ENCODE measurements at regions not wholly inside any gene's neighbourhood (a gene's known extent, or its start where the extent isn't known, plus 50 kb on each side); places are given as distances from the start of the nearest gene placed in this dataset.

- TF ChIP-seq HMGXB3 (CRISPR knock-in tag; IDR thresholded peaks at IDR 0.05; ENCODE audit: borderline replicate concordance) (no peak), ZNF639 (CRISPR knock-in tag; conservative IDR thresholded peaks at IDR 0.05) (no peak), FOXM1 (CRISPR knock-in tag; IDR thresholded peaks at IDR 0.05) (no peak), ZNF260 (CRISPR knock-in tag; IDR thresholded peaks at IDR 0.05; ENCODE audit: borderline replicate concordance, low read depth) (no peak), ZNF761 (CRISPR knock-in tag; conservative IDR thresholded peaks at IDR 0.05) (no peak), ZNF841 (CRISPR knock-in tag; IDR thresholded peaks at IDR 0.05; ENCODE audit: borderline replicate concordance) (no peak), ZSCAN9 (CRISPR knock-in tag; IDR thresholded peaks at IDR 0.05; ENCODE audit: borderline replicate concordance) (no peak), BATF2 (CRISPR knock-in tag; IDR thresholded peaks at IDR 0.05) (no peak), DNMT3B (CRISPR knock-in tag; conservative IDR thresholded peaks at IDR 0.05) (no peak), NFE2 (CRISPR knock-in tag; IDR thresholded peaks at IDR 0.05) (no peak), ZNF30 (CRISPR knock-in tag; IDR thresholded peaks at IDR 0.05) (no peak)
These were observed 64.4 kb upstream of the HECTD2 start (continued) for GRCh38 chr10:91345716-91346115.

All from HepG2 (cell line).